ENCODE measurements at regions not wholly inside any gene's neighbourhood (a gene's known extent, or its start where the extent isn't known, plus 50 kb on each side); places are given as distances from the start of the nearest gene placed in this dataset.

GRCh38 chr2:111659361-111660333 lies 224.3 kb downstream of the ANAPC1 start:
- peak overlapping the region; percentile 39 for H2AFZ ChIP-seq (ENCODE audit: low read length)
- H3K36me3 ChIP-seq (ENCODE audit: low read depth, low read length): no peaks in the 10 kb centered on the region
- no peaks in the 10 kb centered on the region for H3K9me3 ChIP-seq (ENCODE audit: low read length)
- H3F3A ChIP-seq (ENCODE audit: low read length, unreplicated experiment): no peaks in the 10 kb centered on the region
- BruUV-seq (replicated peaks): no TSS peak
- intact Hi-C loops (cut with micrococcal nuclease): no loop called here
- no peaks in the 10 kb centered on the region for H3K27me3 ChIP-seq (ENCODE audit: low read length)
- CTCF ChIA-PET: interaction anchor here (0.9 kb wide), 1 partner anchor 39 kb away, joined by 3 read pairs; no protein-coding TSS in a partner anchor
- POLR2A ChIA-PET (ENCODE audit: unreplicated experiment): interaction anchor here (0.6 kb wide), 1 partner anchor 206 kb away, joined by 12 read pairs; no protein-coding TSS in a partner anchor
- H3K4me1 ChIP-seq (ENCODE audit: insufficient read depth, low read length): peaks cover 51% of the 10 kb centered on the region
- H3K27ac ChIP-seq (ENCODE audit: low read length): peak overlapping the region; percentile 97
- peak; percentile 94 for DNase-seq
- peak; percentile 75 for ATAC-seq
- H3K4me3 ChIP-seq (ENCODE audit: low read length): no peak overlapping the region
- H3K79me2 ChIP-seq (ENCODE audit: low read length): no peaks in the 10 kb centered on the region
- TF ChIP-seq EZH2phosphoT487 (IDR thresholded peaks at IDR 0.05; ENCODE audit: borderline replicate concordance, low read length): no peak
- no peak for TF ChIP-seq EZH2 (IDR thresholded peaks at IDR 0.05; ENCODE audit: low read length, unreplicated experiment)
- TF ChIP-seq, protein P1, sequence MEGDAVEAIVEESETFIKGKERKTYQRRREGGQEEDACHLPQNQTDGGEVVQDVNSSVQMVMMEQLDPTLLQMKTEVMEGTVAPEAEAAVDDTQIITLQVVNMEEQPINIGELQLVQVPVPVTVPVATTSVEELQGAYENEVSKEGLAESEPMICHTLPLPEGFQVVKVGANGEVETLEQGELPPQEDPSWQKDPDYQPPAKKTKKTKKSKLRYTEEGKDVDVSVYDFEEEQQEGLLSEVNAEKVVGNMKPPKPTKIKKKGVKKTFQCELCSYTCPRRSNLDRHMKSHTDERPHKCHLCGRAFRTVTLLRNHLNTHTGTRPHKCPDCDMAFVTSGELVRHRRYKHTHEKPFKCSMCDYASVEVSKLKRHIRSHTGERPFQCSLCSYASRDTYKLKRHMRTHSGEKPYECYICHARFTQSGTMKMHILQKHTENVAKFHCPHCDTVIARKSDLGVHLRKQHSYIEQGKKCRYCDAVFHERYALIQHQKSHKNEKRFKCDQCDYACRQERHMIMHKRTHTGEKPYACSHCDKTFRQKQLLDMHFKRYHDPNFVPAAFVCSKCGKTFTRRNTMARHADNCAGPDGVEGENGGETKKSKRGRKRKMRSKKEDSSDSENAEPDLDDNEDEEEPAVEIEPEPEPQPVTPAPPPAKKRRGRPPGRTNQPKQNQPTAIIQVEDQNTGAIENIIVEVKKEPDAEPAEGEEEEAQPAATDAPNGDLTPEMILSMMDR (conservative IDR thresholded peaks at IDR 0.05; ENCODE audit: low read depth, low read length): no peak
- H3K4me2 ChIP-seq (ENCODE audit: low read length): peak overlapping the region; percentile 66
- H4K20me1 ChIP-seq (ENCODE audit: low read length): no peaks in the 10 kb centered on the region
- H3K9me2 ChIP-seq (replicated peaks; ENCODE audit: low read length): no peaks in the 10 kb centered on the region
- peak overlapping the region; percentile 75 for H3K9ac ChIP-seq (ENCODE audit: low read length)

DNA sequence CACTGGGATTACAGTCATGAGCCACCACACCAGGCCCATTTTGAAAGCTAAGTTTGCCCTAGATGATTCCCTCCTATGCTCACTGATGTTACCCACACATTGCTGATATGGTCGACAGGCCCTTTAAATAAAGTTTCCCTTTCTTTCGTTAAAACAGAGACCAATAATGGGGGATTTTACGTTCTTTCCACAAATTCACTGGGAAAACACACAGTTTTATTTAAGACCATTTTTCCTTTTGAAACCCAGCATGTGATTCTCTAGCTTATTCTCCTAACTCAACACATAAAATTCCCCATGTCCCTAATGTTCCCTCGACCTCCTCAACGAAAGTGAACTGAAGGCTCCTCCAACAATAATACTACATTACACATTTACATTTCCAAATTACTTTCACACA lies 223.2 kb downstream of the ANAPC1 start:
- intact Hi-C loops (cut with micrococcal nuclease): no loop called here
- peak overlapping the region; percentile 97 for H3K27ac ChIP-seq (ENCODE audit: low read length)
- no peak for ATAC-seq
- H3K4me3 ChIP-seq (ENCODE audit: low read length): no peak overlapping the region
- ChIA-PET POLR2A (ENCODE audit: unreplicated experiment) (no interaction called here), CTCF (no interaction called here)
- H3K4me1 ChIP-seq (ENCODE audit: insufficient read depth, low read length): peaks cover 51% of the 10 kb centered on the region
- no peaks in the 10 kb centered on the region for H3K9me3 ChIP-seq (ENCODE audit: low read length)
- no peaks in the 10 kb centered on the region for H3K79me2 ChIP-seq (ENCODE audit: low read length)
- H3K9me2 ChIP-seq (replicated peaks; ENCODE audit: low read length): no peaks in the 10 kb centered on the region
- H3K4me2 ChIP-seq (ENCODE audit: low read length): no peak overlapping the region; the same call in 1 of the 2 replicates
- BruUV-seq (replicated peaks): no TSS peak
- TF ChIP-seq EZH2phosphoT487 (IDR thresholded peaks at IDR 0.05; ENCODE audit: borderline replicate concordance, low read length) (no peak), EZH2 (IDR thresholded peaks at IDR 0.05; ENCODE audit: low read length, unreplicated experiment) (no peak)
- TF ChIP-seq, protein P1 (conservative IDR thresholded peaks at IDR 0.05; ENCODE audit: low read depth, low read length): no peak
- H3F3A ChIP-seq (ENCODE audit: low read length, unreplicated experiment): no peaks in the 10 kb centered on the region
- no peaks in the 10 kb centered on the region for H3K36me3 ChIP-seq (ENCODE audit: low read depth, low read length)
- no peaks in the 10 kb centered on the region for H4K20me1 ChIP-seq (ENCODE audit: low read length)
- no peak overlapping the region for H2AFZ ChIP-seq (ENCODE audit: low read length)
- peak overlapping the region; percentile 75; the same call in 1 of the 2 replicates for H3K9ac ChIP-seq (ENCODE audit: low read length)
- no peak for DNase-seq
- no peaks in the 10 kb centered on the region for H3K27me3 ChIP-seq (ENCODE audit: low read length)

All from PC-3 (cell line).